GM10266 (cell line): ENCODE measurements at regions not wholly inside any gene's neighbourhood (a gene's known extent, or its start where the extent isn't known, plus 50 kb on each side); places are given as distances from the start of the nearest gene placed in this dataset.

Experiments
- DNase-seq: peaks from one replicate; pipeline ENCODE4 v3.0.0; 2012; ENCODE audit errors: extremely low spot score
- CTCF ChIP-seq: IDR thresholded peaks from 2 replicates; pipeline ENCODE4 v1.5.1; 2012; ENCODE audit warnings: mild to moderate bottlenecking, low read depth; ENCODE audit not compliant: control insufficient read depth, insufficient read depth; ENCODE audit errors: missing control alignments

DNA sequence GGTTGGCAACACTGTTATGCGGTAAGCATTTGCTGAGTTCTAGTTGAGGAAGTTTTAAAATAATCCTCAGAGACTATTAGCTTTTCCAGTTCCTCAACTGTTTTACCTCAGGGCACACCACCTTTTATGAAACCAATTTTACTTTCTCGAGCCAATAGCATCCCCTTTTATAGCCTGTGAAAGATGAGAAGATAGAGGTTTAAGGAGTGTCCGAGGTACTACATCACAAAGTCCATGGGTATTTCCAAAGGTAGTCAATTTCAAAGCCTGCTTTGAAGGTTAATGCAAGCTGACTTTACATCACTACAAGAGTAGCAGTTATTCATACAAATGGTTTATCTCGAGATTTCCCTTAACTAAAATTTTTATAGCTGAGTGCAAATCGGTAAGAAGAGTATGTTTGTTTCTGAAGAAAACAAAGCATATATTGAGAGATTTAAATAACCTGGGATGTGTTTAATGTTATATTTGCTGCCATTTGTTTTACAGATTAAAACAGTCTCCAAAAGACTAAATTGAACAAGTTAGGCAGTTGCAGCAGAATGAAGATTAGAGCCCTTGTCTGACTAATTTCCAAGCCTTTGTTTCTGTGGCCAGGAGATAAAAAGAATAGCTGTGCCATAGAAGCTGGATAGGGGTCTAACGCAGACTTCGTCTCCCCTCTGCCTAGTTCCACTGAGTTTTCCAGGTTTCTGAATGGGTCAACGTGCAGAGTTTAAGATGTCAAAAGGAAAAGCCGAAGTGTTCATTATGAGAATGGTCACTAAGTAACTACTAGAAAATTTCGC is 74.7 kb upstream of the TRPC4 start:
- TF ChIP-seq CTCF = no peak
- DNase-seq = no peak

DNA sequence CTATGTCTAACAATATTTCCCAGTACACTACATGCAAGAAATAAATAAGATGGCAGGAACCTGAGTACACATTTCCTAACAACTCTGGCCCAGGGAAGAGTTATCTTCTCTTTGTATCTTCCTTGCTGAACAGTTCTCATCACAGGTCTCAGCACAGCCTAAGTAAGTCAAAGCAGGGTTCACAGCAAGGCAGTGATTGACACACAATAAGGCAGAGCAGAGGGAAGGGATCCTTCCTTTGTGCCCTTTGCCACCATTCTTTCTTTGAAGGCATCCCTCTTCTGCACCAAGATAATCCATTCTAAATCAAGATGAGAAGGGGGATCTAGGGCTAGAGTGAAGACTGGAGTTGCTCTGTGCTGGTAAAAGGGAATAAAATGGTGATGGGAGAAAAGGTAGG is 73.4 kb upstream of the TRPC4 start:
- TF ChIP-seq CTCF = no peak
- no peak for DNase-seq

GRCh38 chr13:37934339-37935191 is 65.0 kb upstream of the TRPC4 start:
- TF ChIP-seq CTCF = no peak
- no peak for DNase-seq

DNA sequence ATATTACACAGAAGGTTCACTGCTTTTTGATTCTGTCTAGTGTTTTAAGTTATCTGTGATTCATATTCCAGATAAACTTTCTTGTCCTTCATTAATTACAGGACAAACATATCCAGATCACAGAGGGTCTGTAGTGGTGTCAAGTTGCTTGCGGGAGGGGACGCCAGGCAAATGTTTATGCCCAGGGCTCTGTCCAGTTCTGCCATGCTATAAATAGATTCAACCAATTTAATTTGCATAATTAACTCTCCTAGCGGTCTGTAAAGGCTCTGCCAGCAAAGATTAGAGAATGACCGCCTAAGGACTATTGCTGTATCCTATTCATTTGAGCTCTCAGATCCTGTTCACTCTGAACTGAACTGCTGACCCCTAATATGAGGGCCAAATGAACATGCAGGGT is 59.7 kb upstream of the TRPC4 start:
- no peak for DNase-seq

GRCh38 chr13:37927561-37927960 is 58.0 kb upstream of the TRPC4 start:
- DNase-seq = no peak
- no peak for TF ChIP-seq CTCF

More for the DNA sequence above, 59.7 kb upstream of the TRPC4 start:
- no peak for TF ChIP-seq CTCF

DNA sequence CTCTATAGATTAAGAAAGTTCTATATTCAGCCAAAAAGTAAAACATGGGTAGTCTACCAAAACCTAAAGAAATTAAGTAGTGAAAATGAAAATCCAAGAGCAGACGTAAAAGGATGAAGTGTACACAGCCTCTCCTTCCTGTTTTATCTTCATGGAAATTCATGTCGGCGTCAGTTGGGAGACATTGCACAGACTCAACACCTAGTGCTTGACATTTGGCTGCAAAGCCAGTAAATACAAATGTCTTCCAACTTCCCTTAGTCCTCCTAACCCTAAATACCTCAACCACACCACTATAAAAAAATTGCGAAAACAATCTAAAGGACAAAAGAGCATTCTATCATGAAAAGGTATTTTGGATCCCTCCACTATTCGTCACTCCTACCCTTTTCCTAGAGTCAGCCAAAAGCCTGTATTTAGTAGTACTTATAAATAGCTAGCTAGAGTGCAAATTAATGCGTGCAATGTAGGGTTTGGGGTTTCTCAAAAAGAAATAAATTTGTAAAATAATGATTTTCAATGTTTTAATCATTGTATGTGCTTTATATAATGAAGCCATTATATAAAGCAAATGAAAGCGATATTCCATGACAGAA is 56.4 kb upstream of the TRPC4 start:
- no peak for DNase-seq
- TF ChIP-seq CTCF = no peak
